ENCODE measurements at regions not wholly inside any gene's neighbourhood (a gene's known extent, or its start where the extent isn't known, plus 50 kb on each side); places are given as distances from the start of the nearest gene placed in this dataset.

DNA sequence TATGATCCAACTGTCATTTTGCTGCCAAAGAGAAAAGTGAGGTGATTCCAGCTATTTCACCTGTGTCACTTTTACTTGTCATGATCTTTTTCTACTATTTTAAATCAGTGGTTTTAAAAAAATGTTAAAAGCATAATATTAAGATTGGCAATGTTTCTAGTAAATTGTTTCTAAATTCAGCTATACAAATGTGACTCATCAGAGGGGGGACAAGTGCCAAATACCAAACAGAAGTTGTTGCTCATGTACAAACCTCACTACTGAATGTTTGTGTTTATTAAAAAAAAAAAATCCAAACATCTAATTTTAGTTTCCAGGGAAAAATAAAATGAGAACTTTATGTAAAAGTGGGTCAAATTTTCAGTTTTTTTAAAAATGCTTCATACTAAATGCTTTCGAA lies 346.2 kb upstream of the SNX7 start (continued):
- TF ChIP-seq, protein P1, sequence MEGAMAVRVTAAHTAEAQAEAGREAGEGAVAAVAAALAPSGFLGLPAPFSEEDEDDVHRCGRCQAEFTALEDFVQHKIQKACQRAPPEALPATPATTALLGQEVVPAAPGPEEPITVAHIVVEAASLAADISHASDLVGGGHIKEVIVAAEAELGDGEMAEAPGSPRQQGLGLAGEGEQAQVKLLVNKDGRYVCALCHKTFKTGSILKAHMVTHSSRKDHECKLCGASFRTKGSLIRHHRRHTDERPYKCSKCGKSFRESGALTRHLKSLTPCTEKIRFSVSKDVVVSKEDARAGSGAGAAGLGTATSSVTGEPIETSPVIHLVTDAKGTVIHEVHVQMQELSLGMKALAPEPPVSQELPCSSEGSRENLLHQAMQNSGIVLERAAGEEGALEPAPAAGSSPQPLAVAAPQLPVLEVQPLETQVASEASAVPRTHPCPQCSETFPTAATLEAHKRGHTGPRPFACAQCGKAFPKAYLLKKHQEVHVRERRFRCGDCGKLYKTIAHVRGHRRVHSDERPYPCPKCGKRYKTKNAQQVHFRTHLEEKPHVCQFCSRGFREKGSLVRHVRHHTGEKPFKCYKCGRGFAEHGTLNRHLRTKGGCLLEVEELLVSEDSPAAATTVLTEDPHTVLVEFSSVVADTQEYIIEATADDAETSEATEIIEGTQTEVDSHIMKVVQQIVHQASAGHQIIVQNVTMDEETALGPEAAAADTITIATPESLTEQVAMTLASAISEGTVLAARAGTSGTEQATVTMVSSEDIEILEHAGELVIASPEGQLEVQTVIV (IDR thresholded peaks at IDR 0.05; ENCODE audit: borderline replicate concordance, partially characterized antibody), result no peak
- TF ChIP-seq MAX (IDR thresholded peaks at IDR 0.05; ENCODE audit: low read depth, low read length), result no peak
- TF ChIP-seq FOS (IDR thresholded peaks at IDR 0.05; ENCODE audit: borderline replicate concordance, extremely low read depth, insufficient read length), result no peak

DNA sequence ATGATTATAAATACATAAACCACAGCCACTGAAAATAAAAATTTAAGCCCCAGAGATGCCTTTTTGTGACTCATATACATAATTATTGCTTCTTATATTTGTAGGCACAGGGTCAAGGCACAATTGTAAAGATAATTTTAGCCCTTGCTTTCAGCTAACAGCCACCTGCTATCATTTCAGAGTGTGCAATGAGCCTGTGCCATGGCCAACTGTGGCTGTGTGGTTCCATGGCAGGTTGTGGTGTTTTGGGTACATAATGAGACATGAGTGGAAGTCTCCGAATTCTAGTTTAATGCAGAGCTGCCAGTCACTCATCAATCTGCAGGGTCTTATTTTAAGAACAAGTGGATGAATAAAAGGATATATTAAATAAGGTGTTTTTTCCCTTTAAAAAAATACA lies 346.9 kb upstream of the SNX7 start:
- intact Hi-C loops (cut with micrococcal nuclease; ENCODE audit: unreplicated experiment) (no loop called here), in situ Hi-C loops (cut with MboI) (no loop called here)
- no peak overlapping the region for H3K27ac ChIP-seq (ENCODE audit: control insufficient read depth, insufficient read depth)
- 0% methylated on average over 1 of the region's 1 CpG for WGBS (ENCODE audit: insufficient coverage, insufficient replicate concordance, low lambda C conversion rate, missing lambda C conversion rate)
- no peaks in the 10 kb centered on the region for H3K79me2 ChIP-seq (ENCODE audit: control insufficient read depth, insufficient read depth, low read length)
- H3K27me3 ChIP-seq (replicated peaks in 1 of 2; ENCODE audit: control insufficient read depth in 2 of 2, insufficient read depth in 2 of 2, low read length in 1 of 2), result no peaks in the 10 kb centered on the region
- H3K9ac ChIP-seq (ENCODE audit: control insufficient read depth, insufficient read depth, low read length), result no peak overlapping the region
- ChIA-PET CTCF (interaction anchor here (0.6 kb wide), 1 partner anchor 217 kb away, joined by 6 read pairs; no protein-coding TSS in a partner anchor), SMC1A (ENCODE audit: uncharacterized antibody, unreplicated experiment) (no interaction called here), RAD21 (ENCODE audit: unreplicated experiment) (no interaction called here), POLR2A (no interaction called here)
- no peak overlapping the region for H3K4me2 ChIP-seq (ENCODE audit: control insufficient read depth, insufficient read depth)
- no peaks in the 10 kb centered on the region for H4K20me1 ChIP-seq (ENCODE audit: control insufficient read depth, insufficient read depth)
- H3K4me3 ChIP-seq, result no peak overlapping the region
- no peak overlapping the region for H2AFZ ChIP-seq (ENCODE audit: control insufficient read depth, low read depth, low read length)
- TF ChIP-seq, protein P1 (IDR thresholded peaks at IDR 0.05; ENCODE audit: borderline replicate concordance, partially characterized antibody), result no peak
- TF ChIP-seq, protein P2, sequence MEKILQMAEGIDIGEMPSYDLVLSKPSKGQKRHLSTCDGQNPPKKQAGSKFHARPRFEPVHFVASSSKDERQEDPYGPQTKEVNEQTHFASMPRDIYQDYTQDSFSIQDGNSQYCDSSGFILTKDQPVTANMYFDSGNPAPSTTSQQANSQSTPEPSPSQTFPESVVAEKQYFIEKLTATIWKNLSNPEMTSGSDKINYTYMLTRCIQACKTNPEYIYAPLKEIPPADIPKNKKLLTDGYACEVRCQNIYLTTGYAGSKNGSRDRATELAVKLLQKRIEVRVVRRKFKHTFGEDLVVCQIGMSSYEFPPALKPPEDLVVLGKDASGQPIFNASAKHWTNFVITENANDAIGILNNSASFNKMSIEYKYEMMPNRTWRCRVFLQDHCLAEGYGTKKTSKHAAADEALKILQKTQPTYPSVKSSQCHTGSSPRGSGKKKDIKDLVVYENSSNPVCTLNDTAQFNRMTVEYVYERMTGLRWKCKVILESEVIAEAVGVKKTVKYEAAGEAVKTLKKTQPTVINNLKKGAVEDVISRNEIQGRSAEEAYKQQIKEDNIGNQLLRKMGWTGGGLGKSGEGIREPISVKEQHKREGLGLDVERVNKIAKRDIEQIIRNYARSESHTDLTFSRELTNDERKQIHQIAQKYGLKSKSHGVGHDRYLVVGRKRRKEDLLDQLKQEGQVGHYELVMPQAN (conservative IDR thresholded peaks at IDR 0.05), result no peak
- TF ChIP-seq RBBP5 (conservative IDR thresholded peaks at IDR 0.05), result no peak
- no peak for TF ChIP-seq EP300 (IDR thresholded peaks at IDR 0.05; ENCODE audit: borderline replicate concordance in 1 of 2, control insufficient read depth in 1 of 2, low read depth in 2 of 2, low read length in 2 of 2)
- TF ChIP-seq WRNIP1 (IDR thresholded peaks at IDR 0.05; ENCODE audit: borderline replicate concordance, low read depth, low read length), result no peak
- H3K4me1 ChIP-seq (ENCODE audit: control insufficient read depth, insufficient read depth, low read length), result no peaks in the 10 kb centered on the region
- no peaks in the 10 kb centered on the region for H3K9me3 ChIP-seq (replicated peaks; ENCODE audit: control insufficient read depth, insufficient read depth, low read length)
- no TSS peak for BruUV-seq (replicated peaks)
- no peaks in the 10 kb centered on the region for H3K36me3 ChIP-seq (ENCODE audit: control insufficient read depth in 2 of 2, insufficient read depth in 2 of 2, low read length in 1 of 2)
- DNase-seq (ENCODE audit: low read depth, low spot score) (no peak), FAIRE-seq (no peak), ATAC-seq (no peak)

Measured in GM12878 (cell line).